Left lung (tissue), 4 donors: ENCODE measurements at regions not wholly inside any gene's neighbourhood (a gene's known extent, or its start where the extent isn't known, plus 50 kb on each side); places are given as distances from the start of the nearest gene placed in this dataset.

Experiments
- ATAC-seq: fragments of 200-7000 bp; cut with Tn5 transposase; one replicate; pipeline ENCODE4 v1.9.1; 2020; ENCODE audit warnings: moderate library complexity
- DNase-seq, 4 donors: peaks; one replicate each; pipeline ENCODE4 v3.0.0-alpha.2; 2013 to 2020
- H3K27ac ChIP-seq, 2 donors: fragments of 200-600 bp; sonication (generic) in 1 of 2; one replicate each; pipeline versions ENCODE4 v1.5.0 to v1.8.0; 2020 to 2021
- H3K27me3 ChIP-seq, 2 donors: fragments of 200-600 bp; sonication (generic) in 1 of 2; one replicate each; pipeline versions ENCODE4 v1.5.0 to v1.8.0; 2020 to 2021
- H3K36me3 ChIP-seq, 2 donors: fragments of 200-600 bp; sonication (generic) in 1 of 2; one replicate each; pipeline versions ENCODE4 v1.5.0 to v1.8.0; 2020 to 2021
- H3K4me1 ChIP-seq, 2 donors: fragments of 200-600 bp; one replicate each; pipeline ENCODE4 v1.8.0; 2021
- H3K4me3 ChIP-seq, 2 donors: fragments of 200-600 bp; sonication (generic) in 1 of 2; one replicate each; pipeline versions ENCODE4 v1.5.0 to v1.8.0; 2020 to 2021; ENCODE audit warnings: mild to moderate bottlenecking in 1 of 2
- H3K9me3 ChIP-seq, 2 donors: fragments of 200-600 bp; sonication (generic) in 1 of 2; one replicate each; pipeline versions ENCODE4 v1.5.0 to v1.8.0; 2020 to 2021
- CTCF ChIP-seq, 2 donors: fragments of 200-600 bp; sonication (generic) in 1 of 2; IDR thresholded peaks; one replicate each; pipeline versions ENCODE4 v1.5.0 to v1.8.0; 2021; ENCODE audit warnings: antibody characterized with exemption in 2 of 2
- intact Hi-C, 2 donors: fragments of 100-400 bp; cut with DNase I; formaldehyde crosslinking; loops; one replicate each; pipeline versions ENCODE4 v1.11.2 to v1.14.2; 2022
- donor health status: DM: no; HTN: yes; CAD: no.
- donor health status: DM: no; HTN: no; CAD: no.

GRCh38 chr6:91304521-91304920, 717.6 kb upstream of the MAP3K7 start:
- no peaks in the 10 kb centered on the region for H3K36me3 ChIP-seq
- no peak for TF ChIP-seq CTCF (IDR thresholded peaks at IDR 0.05)
- H3K4me1 ChIP-seq, result no peaks in the 10 kb centered on the region
- no peak for ATAC-seq
- intact Hi-C loops, result no loop called here
- H3K27ac ChIP-seq, result no peak overlapping the region
- H3K9me3 ChIP-seq, result peaks cover 0 to 8% of the 10 kb centered on the region in 2 donors
- DNase-seq, result peak in 1 of 4 donors; percentile 12
- H3K4me3 ChIP-seq, result no peak overlapping the region
- no peaks in the 10 kb centered on the region for H3K27me3 ChIP-seq

GRCh38 chr6:91303326-91303725, 716.5 kb upstream of the MAP3K7 start:
- Histone ChIP-seq H3K36me3 (no peaks in the 10 kb centered on the region), H3K4me1 (no peaks in the 10 kb centered on the region), H3K27ac (no peak overlapping the region), H3K4me3 (no peak overlapping the region), H3K9me3 (peaks cover 0 to 8% of the 10 kb centered on the region in 2 donors), H3K27me3 (no peaks in the 10 kb centered on the region)
- intact Hi-C loops, result no loop called here
- ATAC-seq (no peak), DNase-seq (peak in 1 of 4 donors; percentile 65)
- TF ChIP-seq CTCF (IDR thresholded peaks at IDR 0.05), result no peak

- Histone ChIP-seq H3K27me3 (no peaks in the 10 kb centered on the region), H3K4me1 (no peaks in the 10 kb centered on the region), H3K9me3 (peaks cover 0 to 8% of the 10 kb centered on the region in 2 donors), H3K36me3 (no peaks in the 10 kb centered on the region), H3K4me3 (no peak overlapping the region), H3K27ac (no peak overlapping the region)
- intact Hi-C loops, result no loop called here
- ATAC-seq (peak; percentile 74), DNase-seq (peak in 2 of 4 donors; percentile 45 to 56)
- no peak for TF ChIP-seq CTCF (IDR thresholded peaks at IDR 0.05)
Measured at GRCh38 chr6:91299544-91300491, 712.9 kb upstream of the MAP3K7 start.

- Histone ChIP-seq H3K27ac (no peak overlapping the region), H3K36me3 (no peaks in the 10 kb centered on the region), H3K4me1 (no peaks in the 10 kb centered on the region), H3K27me3 (no peaks in the 10 kb centered on the region), H3K9me3 (peaks cover 0 to 8% of the 10 kb centered on the region in 2 donors), H3K4me3 (no peak overlapping the region)
- no peak for TF ChIP-seq CTCF (IDR thresholded peaks at IDR 0.05)
- intact Hi-C loops, result no loop called here
- ATAC-seq, result no peak
- DNase-seq, result no peak
Measured at GRCh38 chr6:91298543-91299145, 711.8 kb upstream of the MAP3K7 start.

- H3K27ac ChIP-seq, result no peak overlapping the region
- no peaks in the 10 kb centered on the region for H3K36me3 ChIP-seq
- H3K9me3 ChIP-seq, result no peaks in the 10 kb centered on the region
- intact Hi-C loops, result no loop called here
- no peaks in the 10 kb centered on the region for H3K27me3 ChIP-seq
- DNase-seq, result no peak
- ATAC-seq, result no peak
- H3K4me3 ChIP-seq, result no peak overlapping the region
- no peaks in the 10 kb centered on the region for H3K4me1 ChIP-seq
- no peak for TF ChIP-seq CTCF (IDR thresholded peaks at IDR 0.05)
Measured at GRCh38 chr6:91293395-91293794, 706.5 kb upstream of the MAP3K7 start.
